ENCODE measurements at regions not wholly inside any gene's neighbourhood (a gene's known extent, or its start where the extent isn't known, plus 50 kb on each side); places are given as distances from the start of the nearest gene placed in this dataset.

DNA sequence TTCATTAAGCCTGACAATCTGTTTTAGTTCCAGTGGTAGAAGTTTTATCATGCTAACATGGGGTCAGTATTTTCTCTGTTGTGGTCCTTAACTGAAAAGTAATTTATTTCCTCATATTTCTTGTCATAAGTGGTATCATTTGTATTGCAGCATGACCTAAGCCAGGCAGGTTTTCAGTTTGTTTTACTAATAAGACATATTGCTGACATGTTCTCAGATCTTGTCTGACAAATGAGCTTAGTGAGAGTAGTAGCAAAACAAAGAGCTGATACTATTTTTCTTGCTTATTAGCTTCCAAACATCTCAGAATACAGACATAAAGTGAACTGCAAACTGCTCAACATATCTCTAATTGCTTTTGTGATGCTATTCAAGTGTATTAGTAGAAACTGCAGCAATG, 293.6 kb downstream of the DSEL start:
- Histone ChIP-seq H3K4me1 (ENCODE audit: control insufficient read depth, low read length) (no peaks in the 10 kb centered on the region), H3K9me3 (ENCODE audit: control insufficient read depth, insufficient read depth, low read length) (no peaks in the 10 kb centered on the region), H4K20me1 (ENCODE audit: control insufficient read depth, insufficient read depth, low read depth, low read length) (no peaks in the 10 kb centered on the region), H3K27ac (ENCODE audit: low read depth, low read length) (no peak overlapping the region), H3K27me3 (ENCODE audit: control insufficient read depth, low read length) (no peaks in the 10 kb centered on the region), H3F3A (ENCODE audit: control insufficient read depth, insufficient read depth) (no peaks in the 10 kb centered on the region), H3K79me2 (ENCODE audit: control insufficient read depth, low read length) (no peaks in the 10 kb centered on the region), H3K9me2 (replicated peaks; ENCODE audit: control insufficient read depth, low read length) (no peaks in the 10 kb centered on the region), H3K4me2 (ENCODE audit: low read length) (no peak overlapping the region), H3K36me3 (ENCODE audit: control insufficient read depth, low read length) (no peaks in the 10 kb centered on the region), H3K4me3 (ENCODE audit: low read length) (no peak overlapping the region)
- no peak for TF ChIP-seq EZH2phosphoT487 (IDR thresholded peaks at IDR 0.05; ENCODE audit: borderline replicate concordance, low read length)
- TF ChIP-seq, protein P1, sequence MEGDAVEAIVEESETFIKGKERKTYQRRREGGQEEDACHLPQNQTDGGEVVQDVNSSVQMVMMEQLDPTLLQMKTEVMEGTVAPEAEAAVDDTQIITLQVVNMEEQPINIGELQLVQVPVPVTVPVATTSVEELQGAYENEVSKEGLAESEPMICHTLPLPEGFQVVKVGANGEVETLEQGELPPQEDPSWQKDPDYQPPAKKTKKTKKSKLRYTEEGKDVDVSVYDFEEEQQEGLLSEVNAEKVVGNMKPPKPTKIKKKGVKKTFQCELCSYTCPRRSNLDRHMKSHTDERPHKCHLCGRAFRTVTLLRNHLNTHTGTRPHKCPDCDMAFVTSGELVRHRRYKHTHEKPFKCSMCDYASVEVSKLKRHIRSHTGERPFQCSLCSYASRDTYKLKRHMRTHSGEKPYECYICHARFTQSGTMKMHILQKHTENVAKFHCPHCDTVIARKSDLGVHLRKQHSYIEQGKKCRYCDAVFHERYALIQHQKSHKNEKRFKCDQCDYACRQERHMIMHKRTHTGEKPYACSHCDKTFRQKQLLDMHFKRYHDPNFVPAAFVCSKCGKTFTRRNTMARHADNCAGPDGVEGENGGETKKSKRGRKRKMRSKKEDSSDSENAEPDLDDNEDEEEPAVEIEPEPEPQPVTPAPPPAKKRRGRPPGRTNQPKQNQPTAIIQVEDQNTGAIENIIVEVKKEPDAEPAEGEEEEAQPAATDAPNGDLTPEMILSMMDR (IDR thresholded peaks at IDR 0.05; ENCODE audit: low read depth, low read length, poor library complexity, severe bottlenecking), result no peak

DNA sequence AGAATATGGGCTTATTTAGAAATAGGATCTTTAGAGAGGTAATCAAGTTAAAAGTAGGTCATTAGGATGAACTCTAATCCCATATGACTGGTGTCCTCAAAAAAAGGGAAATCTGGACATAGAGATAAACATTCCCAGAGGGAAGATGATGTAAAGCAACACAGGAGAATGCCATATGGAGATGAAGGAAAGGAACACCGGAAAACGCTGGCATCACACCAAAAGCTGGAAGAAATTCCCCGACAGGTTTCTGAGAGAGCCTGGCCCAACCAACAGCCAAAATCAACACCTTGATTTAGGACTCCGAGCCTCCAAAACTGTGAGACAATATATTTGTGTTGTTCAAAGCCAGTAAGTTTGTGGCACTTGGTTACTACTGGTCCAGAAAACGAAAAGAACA, 296.7 kb downstream of the DSEL start:
- Histone ChIP-seq H3K79me2 (ENCODE audit: control insufficient read depth, low read length) (no peaks in the 10 kb centered on the region), H3K9me3 (ENCODE audit: control insufficient read depth, insufficient read depth, low read length) (no peaks in the 10 kb centered on the region), H3K27ac (ENCODE audit: low read depth, low read length) (no peak overlapping the region), H3K36me3 (ENCODE audit: control insufficient read depth, low read length) (no peaks in the 10 kb centered on the region), H3K9me2 (replicated peaks; ENCODE audit: control insufficient read depth, low read length) (no peaks in the 10 kb centered on the region), H3K4me3 (ENCODE audit: low read length) (no peak overlapping the region), H3F3A (ENCODE audit: control insufficient read depth, insufficient read depth) (no peaks in the 10 kb centered on the region), H4K20me1 (ENCODE audit: control insufficient read depth, insufficient read depth, low read depth, low read length) (no peaks in the 10 kb centered on the region), H3K27me3 (ENCODE audit: control insufficient read depth, low read length) (no peaks in the 10 kb centered on the region), H3K4me2 (ENCODE audit: low read length) (no peak overlapping the region), H3K4me1 (ENCODE audit: control insufficient read depth, low read length) (no peaks in the 10 kb centered on the region)
- no peak for TF ChIP-seq EZH2phosphoT487 (IDR thresholded peaks at IDR 0.05; ENCODE audit: borderline replicate concordance, low read length)
- TF ChIP-seq, protein P1 (IDR thresholded peaks at IDR 0.05; ENCODE audit: low read depth, low read length, poor library complexity, severe bottlenecking), result no peak

DNA sequence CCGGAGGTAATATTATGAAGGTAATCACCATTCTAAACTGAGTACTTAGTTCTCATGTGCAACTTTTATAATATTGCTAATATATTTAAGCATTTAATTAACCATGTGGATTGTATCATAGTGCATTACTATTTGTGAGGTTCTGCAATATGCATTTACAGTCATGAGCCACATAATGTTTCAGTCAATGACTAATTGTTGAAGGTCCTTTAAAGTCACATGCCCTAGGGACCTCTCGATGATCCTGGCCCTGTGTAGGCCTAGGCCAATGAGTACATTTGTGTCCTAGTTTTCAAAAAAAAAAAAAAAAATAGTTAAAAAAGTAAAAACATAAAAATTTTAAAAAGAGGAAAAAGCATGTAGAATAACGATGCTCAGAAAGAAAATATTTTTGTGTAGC, 298.0 kb downstream of the DSEL start:
- Histone ChIP-seq H3K36me3 (ENCODE audit: control insufficient read depth, low read length) (no peaks in the 10 kb centered on the region), H3K4me2 (ENCODE audit: low read length) (no peak overlapping the region), H3K4me1 (ENCODE audit: control insufficient read depth, low read length) (no peaks in the 10 kb centered on the region), H3K9me3 (ENCODE audit: control insufficient read depth, insufficient read depth, low read length) (no peaks in the 10 kb centered on the region), H3K27ac (ENCODE audit: low read depth, low read length) (no peak overlapping the region), H3K9me2 (replicated peaks; ENCODE audit: control insufficient read depth, low read length) (no peaks in the 10 kb centered on the region), H3K79me2 (ENCODE audit: control insufficient read depth, low read length) (no peaks in the 10 kb centered on the region), H3K27me3 (ENCODE audit: control insufficient read depth, low read length) (no peaks in the 10 kb centered on the region), H3F3A (ENCODE audit: control insufficient read depth, insufficient read depth) (no peaks in the 10 kb centered on the region), H4K20me1 (ENCODE audit: control insufficient read depth, insufficient read depth, low read depth, low read length) (no peaks in the 10 kb centered on the region), H3K4me3 (ENCODE audit: low read length) (no peak overlapping the region)
- no peak for TF ChIP-seq EZH2phosphoT487 (IDR thresholded peaks at IDR 0.05; ENCODE audit: borderline replicate concordance, low read length)
- TF ChIP-seq, protein P1 (IDR thresholded peaks at IDR 0.05; ENCODE audit: low read depth, low read length, poor library complexity, severe bottlenecking), result no peak
